ENCODE measurements at regions not wholly inside any gene's neighbourhood (a gene's known extent, or its start where the extent isn't known, plus 50 kb on each side); places are given as distances from the start of the nearest gene placed in this dataset.
"Not testable (repeated sequence)": the region's sequence is repeated elsewhere in the genome, so short reads cannot be mapped to it uniquely, and the experiment has no call there.

DNA sequence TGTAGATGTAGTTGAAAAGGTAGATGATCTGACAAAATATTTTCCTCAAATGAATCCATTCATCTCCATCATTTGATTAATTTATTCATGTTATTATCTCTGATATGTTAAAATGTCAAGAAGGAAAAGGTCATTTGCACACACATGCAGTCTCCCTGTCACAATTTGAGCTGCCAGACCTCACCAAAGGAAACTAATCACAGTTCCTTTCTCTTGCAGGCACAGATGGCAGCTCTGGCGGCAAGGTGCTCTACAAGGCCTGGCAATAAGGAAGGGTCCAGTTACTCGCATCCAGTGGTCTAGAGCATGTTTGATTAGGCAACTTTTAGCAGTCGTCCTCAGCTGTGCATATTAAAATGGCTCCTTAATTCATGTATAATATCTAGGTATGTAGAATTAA lies 120.1 kb downstream of the FEM1C start:
- H3K4me3 ChIP-seq = no peak overlapping the region
- no peaks in the 10 kb centered on the region for H3K27me3 ChIP-seq
- peak overlapping the region in 2 of 4 donors; percentile 54 to 76 for H3K27ac ChIP-seq
- H3K36me3 ChIP-seq = no peaks in the 10 kb centered on the region
- peaks cover 6 to 38% (median 35%) of the 10 kb centered on the region in 3 donors for H3K4me1 ChIP-seq
- DNase-seq = no peak
- H3K9me3 ChIP-seq = no peaks in the 10 kb centered on the region
- TF ChIP-seq POLR2A (IDR thresholded peaks at IDR 0.05) = no peak
- TF ChIP-seq, protein P1, sequence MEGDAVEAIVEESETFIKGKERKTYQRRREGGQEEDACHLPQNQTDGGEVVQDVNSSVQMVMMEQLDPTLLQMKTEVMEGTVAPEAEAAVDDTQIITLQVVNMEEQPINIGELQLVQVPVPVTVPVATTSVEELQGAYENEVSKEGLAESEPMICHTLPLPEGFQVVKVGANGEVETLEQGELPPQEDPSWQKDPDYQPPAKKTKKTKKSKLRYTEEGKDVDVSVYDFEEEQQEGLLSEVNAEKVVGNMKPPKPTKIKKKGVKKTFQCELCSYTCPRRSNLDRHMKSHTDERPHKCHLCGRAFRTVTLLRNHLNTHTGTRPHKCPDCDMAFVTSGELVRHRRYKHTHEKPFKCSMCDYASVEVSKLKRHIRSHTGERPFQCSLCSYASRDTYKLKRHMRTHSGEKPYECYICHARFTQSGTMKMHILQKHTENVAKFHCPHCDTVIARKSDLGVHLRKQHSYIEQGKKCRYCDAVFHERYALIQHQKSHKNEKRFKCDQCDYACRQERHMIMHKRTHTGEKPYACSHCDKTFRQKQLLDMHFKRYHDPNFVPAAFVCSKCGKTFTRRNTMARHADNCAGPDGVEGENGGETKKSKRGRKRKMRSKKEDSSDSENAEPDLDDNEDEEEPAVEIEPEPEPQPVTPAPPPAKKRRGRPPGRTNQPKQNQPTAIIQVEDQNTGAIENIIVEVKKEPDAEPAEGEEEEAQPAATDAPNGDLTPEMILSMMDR (IDR thresholded peaks at IDR 0.05) = no peak
- intact Hi-C loops (cut with DNase I) = no loop called here
- 94 to 96% methylated on average over 3 of the region's 3 CpGs for WGBS, 2 donors

- Histone ChIP-seq H3K4me1 (peaks cover 6 to 35% (median 34%) of the 10 kb centered on the region in 3 donors), H3K36me3 (no peaks in the 10 kb centered on the region), H3K4me3 (no peak overlapping the region), H3K27me3 (no peaks in the 10 kb centered on the region), H3K9me3 (no peaks in the 10 kb centered on the region), H3K27ac (peak overlapping the region; percentile 25 to 76 (median 60))
- no peak for DNase-seq
- intact Hi-C loops (cut with DNase I) = no loop called here
- TF ChIP-seq POLR2A (IDR thresholded peaks at IDR 0.05) = no peak
- TF ChIP-seq, protein P1 (IDR thresholded peaks at IDR 0.05) = no peak
- 87 to 89% methylated on average over 4 to 5 of the region's 5 CpGs for WGBS, 2 donors
These were observed 120.5 kb downstream of the FEM1C start for GRCh38 chr5:115424030-115424429.

DNA sequence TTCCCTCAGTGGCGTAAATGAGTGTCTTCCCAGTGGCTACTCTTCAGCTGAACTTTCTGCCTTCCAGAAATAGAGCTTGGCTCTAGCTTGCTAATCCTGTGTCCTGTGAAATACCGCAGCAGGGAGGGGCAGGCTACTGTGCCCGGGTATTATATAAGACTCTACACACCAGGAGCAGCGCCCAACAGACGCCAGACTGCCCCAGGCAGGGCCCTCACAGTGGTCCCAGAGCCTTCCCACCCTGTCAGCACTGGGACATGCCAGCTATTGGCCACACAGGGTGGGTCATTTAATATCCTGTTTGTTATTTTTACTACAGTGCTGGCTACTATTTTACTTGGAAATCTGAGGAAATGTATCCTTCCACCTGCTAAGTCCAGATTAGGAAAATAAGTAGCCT lies 121.0 kb downstream of the FEM1C start:
- Histone ChIP-seq H3K9me3 (no peaks in the 10 kb centered on the region), H3K27me3 (no peaks in the 10 kb centered on the region), H3K4me1 (peaks cover 6 to 36% (median 34%) of the 10 kb centered on the region in 3 donors), H3K36me3 (no peaks in the 10 kb centered on the region), H3K27ac (peak overlapping the region; percentile 25 to 76 (median 60)), H3K4me3 (no peak overlapping the region)
- intact Hi-C loops (cut with DNase I) = no loop called here
- no peak for DNase-seq
- no peak for TF ChIP-seq POLR2A (IDR thresholded peaks at IDR 0.05)
- TF ChIP-seq, protein P1 (IDR thresholded peaks at IDR 0.05) = no peak
- WGBS, 2 donors = 29% methylated on average over 4 to 5 of the region's 5 CpGs

GRCh38 chr5:115423051-115423450 lies 121.5 kb downstream of the FEM1C start:
- WGBS, 2 donors = 50 to 54% methylated on average over 1 of the region's 1 CpG
- H3K27me3 ChIP-seq = no peaks in the 10 kb centered on the region
- peak overlapping the region; percentile 25 to 76 (median 60) for H3K27ac ChIP-seq
- DNase-seq = no peak
- no peaks in the 10 kb centered on the region for H3K36me3 ChIP-seq
- intact Hi-C loops (cut with DNase I) = no loop called here
- TF ChIP-seq POLR2A (IDR thresholded peaks at IDR 0.05) = no peak
- TF ChIP-seq, protein P1 (IDR thresholded peaks at IDR 0.05) = no peak
- no peak overlapping the region for H3K4me3 ChIP-seq
- peaks cover 6 to 36% (median 34%) of the 10 kb centered on the region in 3 donors for H3K4me1 ChIP-seq
- no peaks in the 10 kb centered on the region for H3K9me3 ChIP-seq

DNA sequence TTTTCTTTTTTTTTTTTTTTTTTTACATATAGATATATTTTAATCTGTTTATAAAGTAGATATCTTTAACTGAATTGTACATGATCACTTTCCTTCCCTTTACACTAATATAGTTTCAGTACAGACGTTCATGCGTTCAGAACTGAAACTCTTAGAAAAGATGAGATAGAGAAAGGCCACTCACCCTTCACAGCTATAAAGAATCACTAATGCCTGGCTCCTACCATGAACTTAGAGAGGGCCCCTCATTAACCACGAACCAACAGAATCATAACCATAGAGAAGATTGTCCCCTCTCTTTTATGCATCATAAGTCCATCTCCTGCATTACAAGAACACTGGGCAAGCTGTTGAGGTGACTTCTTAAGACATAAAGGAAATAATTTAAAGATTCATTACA lies 123.8 kb downstream of the FEM1C start:
- peaks cover 6 to 36% (median 34%) of the 10 kb centered on the region in 3 donors for H3K4me1 ChIP-seq
- H3K4me3 ChIP-seq; H3K36me3 ChIP-seq; H3K9me3 ChIP-seq; intact Hi-C loops (cut with DNase I); H3K27me3 ChIP-seq; H3K27ac ChIP-seq; DNase-seq: not testable (repeated sequence)
- 67% methylated on average over 1 of the region's 3 CpGs; no CpG with 5 or more reads in 1 of the 2 donors for WGBS, 2 donors
